Activated CD4-positive, alpha-beta T cell treated with anti-CD3 and anti-CD28 coated beads, Interleukin-2, amount 50 U/mL, for 16 hours (primary cell): ENCODE measurements at regions not wholly inside any gene's neighbourhood (a gene's known extent, or its start where the extent isn't known, plus 50 kb on each side); places are given as distances from the start of the nearest gene placed in this dataset.

Experiments
- DNase-seq: peaks from one replicate; pipeline ENCODE4 v3.0.0-alpha.2; 2020

DNA sequence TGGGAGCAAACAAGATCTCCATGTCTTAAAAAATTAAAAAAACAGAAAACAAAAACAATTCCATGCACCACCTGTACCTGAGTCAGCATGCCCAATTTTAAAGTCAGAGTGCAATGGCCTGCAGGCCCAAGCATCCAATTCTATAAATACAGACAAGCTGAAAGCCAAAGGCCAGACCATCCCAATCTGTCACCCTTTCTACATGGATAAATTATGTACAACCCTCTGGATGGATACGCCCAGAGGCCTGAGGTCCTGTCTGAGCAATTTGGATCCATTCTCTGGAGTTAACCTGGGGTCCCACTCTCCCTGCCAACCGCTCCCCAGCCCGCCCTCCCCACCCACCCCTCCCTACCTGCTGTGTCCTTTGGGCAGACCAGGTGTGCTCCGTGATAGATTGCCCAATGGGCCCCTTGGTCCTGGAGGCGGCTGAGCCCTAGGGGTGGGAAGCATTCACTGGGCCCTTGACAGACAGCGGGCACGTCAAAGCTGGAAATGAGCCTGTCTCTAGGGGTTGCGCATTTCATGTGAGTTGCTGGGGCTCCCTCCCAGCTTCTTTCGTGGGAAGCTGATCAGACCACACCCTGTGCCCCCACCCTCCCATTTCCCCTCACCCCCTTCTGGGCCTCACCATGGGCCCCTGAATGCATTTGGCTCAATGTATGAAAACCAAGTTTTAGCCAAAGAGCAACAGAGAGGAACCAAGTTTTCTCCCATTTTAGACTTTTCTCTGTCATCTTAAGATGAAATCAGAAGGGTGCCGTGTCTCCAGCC, 171.3 kb downstream of the BCL11B start:
- DNase-seq: no peak

DNA sequence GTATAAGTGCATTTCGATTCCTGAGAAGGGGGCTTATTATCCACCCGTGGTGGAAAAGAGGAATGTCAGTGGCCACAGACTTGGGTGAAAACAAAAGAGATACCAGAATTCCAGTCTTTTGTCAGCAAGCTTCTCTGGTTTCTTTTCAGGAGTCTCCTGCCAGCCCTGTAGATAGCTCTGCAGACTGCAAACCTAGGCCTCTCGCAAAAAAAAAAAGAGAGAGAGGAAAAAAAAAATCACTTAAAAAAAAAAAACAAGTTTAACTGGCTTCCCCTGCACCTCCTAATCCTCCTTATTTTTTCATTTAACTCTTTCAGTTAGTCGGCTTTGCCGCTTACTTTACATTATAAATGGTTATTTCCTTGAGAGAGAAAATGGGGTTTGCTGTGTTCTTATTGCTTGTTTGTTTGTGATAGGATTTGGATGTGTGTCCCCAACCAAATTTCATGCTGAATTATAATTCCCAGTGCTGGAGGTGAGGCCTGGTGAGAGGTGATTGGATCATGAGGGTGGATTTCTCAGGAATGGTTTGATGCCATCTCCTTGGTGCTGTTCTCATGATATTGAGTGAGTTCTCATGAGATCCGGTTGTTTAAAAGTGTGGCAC, 170.0 kb downstream of the BCL11B start:
- no peak for DNase-seq

DNA sequence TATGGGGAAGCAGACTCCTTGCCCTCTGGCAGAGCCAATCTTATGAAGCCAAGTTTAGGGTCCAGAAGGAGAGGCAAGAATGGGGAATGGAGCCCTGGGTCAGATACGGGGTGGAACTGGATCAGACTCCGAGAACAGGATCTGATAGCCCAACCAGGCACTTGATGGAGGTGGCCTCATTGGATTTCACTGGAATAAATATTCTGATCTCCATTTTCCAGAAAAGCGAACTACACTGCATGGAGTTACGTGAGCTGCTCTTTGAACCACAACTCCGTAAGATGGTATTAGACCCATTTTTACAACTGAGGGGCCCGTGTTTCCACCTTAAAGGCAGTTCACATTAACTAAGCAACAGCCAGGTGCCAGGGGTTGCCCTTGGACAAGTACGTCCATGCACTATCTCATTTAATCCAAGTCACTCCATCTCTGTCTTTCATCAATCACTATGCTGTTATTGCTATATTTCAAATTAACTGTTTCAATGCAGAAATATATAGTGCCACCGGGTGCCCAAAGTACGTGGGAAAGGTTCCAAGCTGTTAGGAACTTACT, 155.2 kb downstream of the BCL11B start:
- no peak for DNase-seq

DNA sequence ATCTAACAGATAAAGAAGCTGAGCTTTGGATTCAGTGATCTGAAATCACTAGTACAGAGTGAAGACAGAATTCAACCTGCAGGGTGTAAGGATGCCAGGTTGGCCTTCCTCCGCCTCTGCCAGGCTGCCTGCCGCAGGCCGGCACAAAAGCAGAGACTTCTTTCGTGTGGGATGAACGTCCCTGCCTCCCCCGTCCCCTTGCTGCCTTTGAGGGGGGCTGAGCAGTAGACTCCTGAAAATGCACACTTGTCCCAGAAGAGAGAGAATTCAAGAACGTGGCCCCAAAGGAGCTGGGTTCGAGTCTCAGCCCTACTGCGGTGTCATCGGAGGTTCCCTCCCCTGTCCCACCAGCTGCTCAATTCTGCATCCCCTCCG, 154.3 kb downstream of the BCL11B start:
- no peak for DNase-seq

DNA sequence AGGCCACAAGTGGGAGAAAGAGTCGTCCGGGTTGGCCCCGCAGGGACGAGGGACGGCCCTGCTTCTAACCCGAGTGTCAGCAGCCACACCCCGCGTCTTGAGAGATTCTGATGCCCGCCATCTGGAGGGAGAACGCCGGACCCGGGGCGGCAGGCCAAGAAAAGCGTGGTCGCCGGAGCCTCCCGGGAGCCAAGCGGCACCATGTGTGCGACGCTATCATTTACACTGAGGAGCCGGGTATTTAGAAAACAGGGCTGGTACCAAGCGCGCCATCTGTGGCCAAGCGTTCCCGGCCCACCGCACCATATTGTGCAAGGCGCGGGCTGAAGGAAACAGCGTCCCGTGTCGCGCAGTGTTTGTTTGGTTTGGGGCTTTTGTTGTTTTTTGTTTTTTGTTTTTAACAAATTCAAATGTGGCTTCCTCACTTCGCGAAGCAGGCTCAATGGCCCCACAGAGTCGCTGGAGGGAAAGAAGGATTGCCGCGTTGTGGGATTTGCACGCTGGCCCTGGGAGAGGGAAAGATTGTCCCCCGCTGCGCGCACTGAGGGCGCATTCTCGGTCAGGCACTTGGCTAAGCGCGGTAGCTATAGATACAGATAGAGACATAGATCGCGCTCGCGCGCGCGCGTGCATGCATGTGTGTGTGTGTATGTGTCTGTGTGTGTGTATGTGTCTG, 153.8 kb downstream of the BCL11B start:
- no peak for DNase-seq

DNA sequence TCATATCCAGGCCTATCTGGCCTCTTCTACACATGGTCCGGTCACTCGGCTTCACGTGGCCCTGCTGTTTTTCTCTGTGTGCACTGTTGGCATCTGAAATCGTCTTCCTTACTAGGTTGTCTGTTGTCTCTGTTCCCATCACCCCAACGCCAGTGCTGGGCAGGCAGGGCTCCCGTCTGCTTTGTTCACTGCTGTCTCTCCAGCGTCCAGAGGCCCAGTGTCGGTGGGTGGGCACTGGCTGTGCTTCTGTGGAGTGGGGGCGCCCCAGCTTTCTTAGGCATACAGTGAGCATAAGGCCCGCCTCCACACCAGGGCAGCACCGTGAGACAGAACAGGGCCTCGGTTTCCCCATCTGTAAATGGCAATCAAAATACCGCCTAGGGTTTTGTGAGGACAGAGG, 153.1 kb downstream of the BCL11B start:
- DNase-seq: no peak
